Mesothelial cell of epicardium (in vitro differentiated cells): ENCODE measurements at regions not wholly inside any gene's neighbourhood (a gene's known extent, or its start where the extent isn't known, plus 50 kb on each side); places are given as distances from the start of the nearest gene placed in this dataset.
A peak's percentile ranks its signal among the peaks of the same experiment; 100 is the strongest.

Experiments
- DNase-seq, 2 experiments: peaks; one replicate each; pipeline ENCODE4 v3.0.0; 2021; ENCODE audit warnings: low spot score in 2 of 2; ENCODE audit not compliant: unreplicated experiment in 2 of 2
- H3K27ac Mint-ChIP-seq: 2 replicates; pipeline ENCODE4 v1.8.0; 2021; ENCODE audit warnings: mixed read lengths
- H3K27me3 Mint-ChIP-seq: 2 replicates; pipeline ENCODE4 v1.8.0; 2021; ENCODE audit warnings: low read depth, mixed read lengths
- H3K36me3 Mint-ChIP-seq: 2 replicates; pipeline ENCODE4 v1.8.0; 2021; ENCODE audit warnings: mixed read lengths
- H3K4me1 Mint-ChIP-seq: 2 replicates; pipeline ENCODE4 v1.8.0; 2021; ENCODE audit warnings: mixed read lengths
- H3K4me3 Mint-ChIP-seq: 2 replicates; pipeline ENCODE4 v1.8.0; 2021; ENCODE audit warnings: mild to moderate bottlenecking, moderate library complexity, mixed read lengths
- H3K9me3 Mint-ChIP-seq: 2 replicates; pipeline ENCODE4 v1.8.0; 2021; ENCODE audit warnings: mixed read lengths
- CTCF ChIP-seq: fragments of 200-600 bp; sonication (generic); IDR thresholded peaks from one replicate; pipeline ENCODE4 v1.5.0; 2021; ENCODE audit warnings: antibody characterized with exemption; ENCODE audit not compliant: unreplicated experiment

GRCh38 chr6:23323897-23324296 is 754.5 kb downstream of the HDGFL1 start:
- Mint-ChIP-seq H3K27ac (no peak overlapping the region), H3K27me3 (no peaks in the 10 kb centered on the region), H3K36me3 (no peaks in the 10 kb centered on the region), H3K4me1 (peaks cover 14% of the 10 kb centered on the region), H3K4me3 (no peak overlapping the region), H3K9me3 (peaks cover 12% of the 10 kb centered on the region)
- DNase-seq, result no peak
- no peak for TF ChIP-seq CTCF

GRCh38 chr6:23325065-23325464 is 755.7 kb downstream of the HDGFL1 start:
- Mint-ChIP-seq H3K27me3 (no peaks in the 10 kb centered on the region), H3K27ac (no peak overlapping the region), H3K36me3 (no peaks in the 10 kb centered on the region), H3K4me1 (peaks cover 15% of the 10 kb centered on the region), H3K4me3 (no peak overlapping the region), H3K9me3 (peaks cover 12% of the 10 kb centered on the region)
- DNase-seq, result no peak
- TF ChIP-seq CTCF, result no peak

- Mint-ChIP-seq H3K4me1 (peaks cover 8% of the 10 kb centered on the region), H3K9me3 (peaks cover 15% of the 10 kb centered on the region), H3K27ac (peak overlapping the region; percentile 76), H3K36me3 (no peaks in the 10 kb centered on the region), H3K4me3 (no peak overlapping the region), H3K27me3 (no peaks in the 10 kb centered on the region)
- TF ChIP-seq CTCF, result no peak
- no peak for DNase-seq
Measured at GRCh38 chr6:23327621-23328020, 758.3 kb downstream of the HDGFL1 start.

- no peak for TF ChIP-seq CTCF
- no peaks in the 10 kb centered on the region for H3K27me3 Mint-ChIP-seq
- no peak for DNase-seq
- no peak overlapping the region for H3K27ac Mint-ChIP-seq
- H3K36me3 Mint-ChIP-seq, result no peaks in the 10 kb centered on the region
- peaks cover 16% of the 10 kb centered on the region for H3K9me3 Mint-ChIP-seq
- no peak overlapping the region for H3K4me3 Mint-ChIP-seq
- H3K4me1 Mint-ChIP-seq, result peaks cover 8% of the 10 kb centered on the region
Measured at GRCh38 chr6:23329086-23329485, 759.7 kb downstream of the HDGFL1 start.

GRCh38 chr6:23330632-23331031 is 761.3 kb downstream of the HDGFL1 start:
- DNase-seq, result no peak
- Mint-ChIP-seq H3K4me3 (no peak overlapping the region), H3K27ac (no peak overlapping the region), H3K36me3 (no peaks in the 10 kb centered on the region), H3K27me3 (no peaks in the 10 kb centered on the region), H3K9me3 (peaks cover 16% of the 10 kb centered on the region), H3K4me1 (peaks cover 8% of the 10 kb centered on the region)
- no peak for TF ChIP-seq CTCF

- TF ChIP-seq CTCF, result no peak
Measured at GRCh38 chr6:23334360-23334759, 765.0 kb downstream of the HDGFL1 start.

More at GRCh38 chr6:23334360-23334759, 765.0 kb downstream of the HDGFL1 start:
- no peaks in the 10 kb centered on the region for H3K36me3 Mint-ChIP-seq
- H3K27me3 Mint-ChIP-seq, result no peaks in the 10 kb centered on the region
- DNase-seq, result no peak
- peaks cover 11% of the 10 kb centered on the region for H3K9me3 Mint-ChIP-seq
- no peak overlapping the region for H3K27ac Mint-ChIP-seq
- H3K4me1 Mint-ChIP-seq, result peaks cover 23% of the 10 kb centered on the region
- no peak overlapping the region for H3K4me3 Mint-ChIP-seq
